Naive thymus-derived CD8-positive, alpha-beta T cell (primary cell): ENCODE measurements at regions not wholly inside any gene's neighbourhood (a gene's known extent, or its start where the extent isn't known, plus 50 kb on each side); places are given as distances from the start of the nearest gene placed in this dataset.

Source experiments
- ATAC-seq, 2 donors: fragments of 150-1000 bp; cut with Tn5 transposase in 1 of 2; sonication (Bioruptor Pico), chemical (Tn5 transposase) in 1 of 2; 1 replicate in 1 of 2; 2 replicates in 1 of 2; pipeline ENCODE4 v1.10.0; 2021; ENCODE audit warnings: mild to moderate bottlenecking in 2 of 2, moderate library complexity in 2 of 2
- POLR2A ChIA-PET: fragments of 350-600 bp; sonication (Branson Sonifier 250); formaldehyde crosslinking; loops from one replicate; lab custom pipeline; 2021; ENCODE audit warnings: antibody characterized with exemption; lab: Charles Lee
- DNase-seq, 10 donors: peaks; one replicate each; pipeline versions ENCODE4 v3.0.0 to v3.0.0-alpha.2; 2020 to 2022
- H3K27ac Mint-ChIP-seq, 10 donors: one replicate each; pipeline ENCODE4 v1.8.0; 2020 to 2022; ENCODE audit warnings: mild to moderate bottlenecking in 10 of 10, mixed read lengths in 10 of 10, moderate library complexity in 4 of 10, inconsistent platforms in 1 of 10
- H3K27me3 Mint-ChIP-seq, 5 donors: one replicate each; pipeline ENCODE4 v1.8.0; 2021 to 2022; ENCODE audit warnings: mixed read lengths in 5 of 5
- H3K36me3 Mint-ChIP-seq, 3 donors: one replicate each; pipeline ENCODE4 v1.8.0; 2020 to 2022; ENCODE audit warnings: mixed read lengths in 3 of 3, mild to moderate bottlenecking in 2 of 3, inconsistent platforms in 1 of 3
- H3K4me1 Mint-ChIP-seq, 4 donors: one replicate each; pipeline ENCODE4 v1.8.0; 2021 to 2022; ENCODE audit warnings: mixed read lengths in 4 of 4
- H3K4me3 Mint-ChIP-seq, 10 donors: one replicate each; pipeline ENCODE4 v1.8.0; 2020 to 2022; ENCODE audit warnings: mild to moderate bottlenecking in 10 of 10, mixed read lengths in 10 of 10, moderate library complexity in 6 of 10, inconsistent platforms in 1 of 10
- H3K9me3 Mint-ChIP-seq, 9 donors: one replicate each; pipeline ENCODE4 v1.8.0; 2020 to 2022; ENCODE audit warnings: mixed read lengths in 9 of 9, mild to moderate bottlenecking in 3 of 9, inconsistent platforms in 1 of 9, moderate library complexity in 1 of 9

DNA sequence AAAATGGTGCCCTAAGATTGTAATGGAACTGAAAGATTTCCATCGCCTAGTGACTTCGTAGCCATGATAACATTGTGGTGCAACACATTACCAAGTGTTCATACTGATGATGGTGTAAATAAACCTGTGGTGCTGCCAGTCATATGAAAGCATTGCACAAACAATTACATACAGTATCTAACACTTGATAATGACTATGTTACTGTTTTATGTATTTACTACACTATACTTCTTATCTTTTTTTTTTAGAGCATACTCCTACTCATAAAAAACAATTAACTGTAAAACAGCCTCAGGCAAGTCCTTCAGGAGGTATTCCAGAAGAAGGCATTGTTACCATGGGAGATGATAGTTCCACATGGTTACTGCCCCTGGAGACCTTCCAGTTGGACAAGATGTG is 152.7 kb upstream of the EDNRA start:
- POLR2A ChIA-PET, result no interaction called here
- no peak overlapping the region for H3K27ac Mint-ChIP-seq

DNA sequence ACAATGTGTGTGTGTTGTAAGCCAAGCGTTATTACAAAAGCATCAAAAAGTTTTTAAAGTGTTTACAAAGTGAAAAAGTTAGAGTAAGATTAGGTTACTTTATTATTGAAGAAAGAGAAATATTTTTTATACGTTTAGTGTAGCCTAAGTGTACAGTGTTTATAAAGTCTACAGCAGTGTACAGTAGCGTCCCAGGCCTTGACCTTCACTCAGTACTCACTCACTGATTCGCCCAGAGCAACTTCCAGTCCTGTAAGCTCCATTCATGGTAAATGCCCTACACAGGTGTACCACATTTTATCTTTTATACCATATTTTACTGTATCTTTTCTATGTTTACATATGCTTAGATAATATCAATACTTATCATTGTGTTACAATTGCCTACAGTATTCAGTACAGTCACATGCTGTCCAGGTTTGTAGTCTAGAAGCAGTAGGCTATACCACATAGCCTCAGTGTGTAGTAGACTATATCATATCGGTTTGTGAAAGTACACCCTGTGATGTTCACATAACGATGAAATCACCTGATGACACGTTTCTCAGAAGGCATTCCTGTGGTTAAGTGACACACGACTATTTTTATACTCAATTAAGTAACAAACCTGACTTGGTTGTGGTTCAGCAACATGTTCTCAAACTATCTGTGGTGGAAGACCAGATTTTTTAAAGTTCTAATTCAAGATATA is 152.0 kb upstream of the EDNRA start:
- no peak overlapping the region for H3K4me3 Mint-ChIP-seq
- peaks cover 0 to 7% (median 6%) of the 10 kb centered on the region in 5 donors for H3K27me3 Mint-ChIP-seq
- POLR2A ChIA-PET, result no interaction called here
- H3K27ac Mint-ChIP-seq, result no peak overlapping the region
- H3K9me3 Mint-ChIP-seq, result peaks cover 0 to 4% (median 0%) of the 10 kb centered on the region in 9 donors
- no peaks in the 10 kb centered on the region for H3K4me1 Mint-ChIP-seq
- DNase-seq, result no peak
- no peaks in the 10 kb centered on the region for H3K36me3 Mint-ChIP-seq
- ATAC-seq, result no peak

More for the DNA sequence above, 152.7 kb upstream of the EDNRA start:
- no peak for DNase-seq
- Mint-ChIP-seq H3K36me3 (no peaks in the 10 kb centered on the region), H3K4me3 (no peak overlapping the region), H3K9me3 (peaks cover 0 to 4% (median 0%) of the 10 kb centered on the region in 9 donors), H3K27me3 (peaks cover 0 to 8% (median 6%) of the 10 kb centered on the region in 5 donors), H3K4me1 (no peaks in the 10 kb centered on the region)
- ATAC-seq, result no peak

GRCh38 chr4:147332091-147332490 is 148.8 kb upstream of the EDNRA start:
- H3K4me3 Mint-ChIP-seq, result no peak overlapping the region
- POLR2A ChIA-PET, result no interaction called here
- ATAC-seq (no peak), DNase-seq (no peak)
- no peak overlapping the region for H3K27ac Mint-ChIP-seq
- H3K36me3 Mint-ChIP-seq, result no peaks in the 10 kb centered on the region
- H3K4me1 Mint-ChIP-seq, result no peaks in the 10 kb centered on the region
- H3K27me3 Mint-ChIP-seq, result peaks cover 0 to 1% (median 0%) of the 10 kb centered on the region in 5 donors
- peaks cover 0 to 4% (median 0%) of the 10 kb centered on the region in 9 donors for H3K9me3 Mint-ChIP-seq

DNA sequence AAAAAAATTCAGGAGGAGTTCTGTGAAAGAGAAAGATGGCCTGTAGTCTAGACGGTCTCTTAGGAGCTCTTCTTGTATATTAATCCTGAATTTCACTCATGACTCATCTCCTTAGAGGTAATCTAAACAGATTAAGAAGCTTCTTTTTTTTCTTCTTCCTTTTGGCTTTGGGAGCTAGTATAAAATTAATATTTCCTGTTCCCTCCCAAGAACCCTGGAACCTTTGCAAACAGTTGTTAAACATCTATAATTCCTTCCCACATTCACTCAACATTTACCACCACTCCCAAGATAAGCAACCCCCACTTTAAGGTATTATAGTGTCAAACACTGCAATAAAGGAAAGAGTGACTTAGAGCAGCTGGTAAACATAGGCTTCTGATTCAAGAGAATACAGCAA is 146.4 kb upstream of the EDNRA start:
- ATAC-seq (no peak), DNase-seq (no peak)
- H3K9me3 Mint-ChIP-seq, result peaks cover 0 to 6% (median 0%) of the 10 kb centered on the region in 9 donors
- H3K27me3 Mint-ChIP-seq, result peaks cover 0 to 12% (median 6%) of the 10 kb centered on the region in 5 donors
- no peaks in the 10 kb centered on the region for H3K36me3 Mint-ChIP-seq
- no peak overlapping the region for H3K27ac Mint-ChIP-seq
- H3K4me1 Mint-ChIP-seq, result no peaks in the 10 kb centered on the region
- no peak overlapping the region for H3K4me3 Mint-ChIP-seq
- POLR2A ChIA-PET, result no interaction called here

DNA sequence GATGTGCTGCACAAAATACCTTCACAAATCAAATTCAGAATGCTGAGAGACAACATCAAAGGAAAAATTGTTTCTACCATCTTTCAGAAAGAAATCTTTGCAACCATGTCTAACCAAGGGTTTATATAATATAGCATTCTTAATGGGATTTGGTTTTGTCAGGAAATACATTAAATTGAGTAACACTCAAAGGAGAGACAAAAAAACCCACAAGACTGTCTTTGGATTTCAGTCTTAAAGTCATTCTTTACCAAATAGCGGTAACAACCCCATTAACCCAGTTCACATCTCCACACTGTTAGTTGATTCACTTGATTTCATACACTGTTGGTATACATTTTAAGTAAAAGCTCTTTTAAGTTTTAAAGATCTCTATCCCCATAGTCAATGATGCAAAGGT is 145.7 kb upstream of the EDNRA start:
- POLR2A ChIA-PET, result no interaction called here
- Mint-ChIP-seq H3K27ac (no peak overlapping the region), H3K27me3 (peaks cover 0 to 12% (median 6%) of the 10 kb centered on the region in 5 donors), H3K9me3 (peaks cover 0 to 6% (median 0%) of the 10 kb centered on the region in 9 donors), H3K4me3 (no peak overlapping the region), H3K36me3 (no peaks in the 10 kb centered on the region), H3K4me1 (no peaks in the 10 kb centered on the region)
- ATAC-seq (no peak), DNase-seq (no peak)

DNA sequence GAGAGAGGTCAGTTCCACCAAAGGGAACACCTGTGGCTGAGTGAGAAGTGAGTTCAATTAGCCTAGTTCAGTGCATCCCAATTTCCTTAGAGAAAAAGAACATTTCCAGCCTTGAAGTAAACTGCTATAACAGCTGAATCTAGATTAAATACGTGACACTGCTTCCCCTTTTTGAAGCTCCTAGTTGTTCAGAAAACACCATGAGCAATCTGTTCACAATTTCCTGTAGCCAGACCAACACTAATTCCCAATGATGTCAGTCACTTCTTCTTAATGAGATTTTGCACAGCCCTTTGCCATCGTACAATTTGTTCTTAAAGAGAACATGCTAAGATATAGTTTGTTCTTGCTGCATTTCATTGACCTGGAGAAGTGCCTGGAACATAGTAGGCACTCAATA is 144.6 kb upstream of the EDNRA start:
- Mint-ChIP-seq H3K27ac (no peak overlapping the region), H3K27me3 (peaks cover 0 to 12% (median 6%) of the 10 kb centered on the region in 5 donors), H3K4me3 (no peak overlapping the region), H3K4me1 (no peaks in the 10 kb centered on the region), H3K9me3 (peaks cover 0 to 7% (median 0%) of the 10 kb centered on the region in 9 donors), H3K36me3 (no peaks in the 10 kb centered on the region)
- POLR2A ChIA-PET, result no interaction called here
- DNase-seq (no peak), ATAC-seq (no peak)

DNA sequence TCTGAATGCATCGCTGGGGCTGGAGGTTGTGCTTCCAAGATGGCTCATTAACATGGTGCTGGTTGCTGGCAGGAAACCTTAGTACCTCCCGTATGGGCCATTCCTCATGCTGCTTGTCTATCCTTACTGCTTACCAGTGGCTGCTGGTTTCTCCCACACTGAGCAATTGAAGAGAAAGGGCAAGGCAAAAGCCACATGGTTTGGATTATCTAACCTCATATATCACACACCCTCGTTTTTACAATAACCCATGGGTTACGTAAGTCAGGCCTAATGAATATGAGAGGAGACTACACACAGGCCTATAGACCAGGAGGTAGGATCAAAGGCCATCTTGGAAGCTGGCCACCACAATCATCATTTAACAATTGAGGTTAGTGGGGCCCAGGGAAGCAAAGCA is 141.8 kb upstream of the EDNRA start:
- POLR2A ChIA-PET, result no interaction called here
- peaks cover 0 to 12% (median 6%) of the 10 kb centered on the region in 5 donors for H3K27me3 Mint-ChIP-seq
- H3K4me1 Mint-ChIP-seq, result no peaks in the 10 kb centered on the region
- DNase-seq (no peak), ATAC-seq (no peak)
- no peak overlapping the region for H3K27ac Mint-ChIP-seq
- no peak overlapping the region for H3K4me3 Mint-ChIP-seq
- no peaks in the 10 kb centered on the region for H3K36me3 Mint-ChIP-seq
- H3K9me3 Mint-ChIP-seq, result peaks cover 0 to 8% (median 0%) of the 10 kb centered on the region in 9 donors

DNA sequence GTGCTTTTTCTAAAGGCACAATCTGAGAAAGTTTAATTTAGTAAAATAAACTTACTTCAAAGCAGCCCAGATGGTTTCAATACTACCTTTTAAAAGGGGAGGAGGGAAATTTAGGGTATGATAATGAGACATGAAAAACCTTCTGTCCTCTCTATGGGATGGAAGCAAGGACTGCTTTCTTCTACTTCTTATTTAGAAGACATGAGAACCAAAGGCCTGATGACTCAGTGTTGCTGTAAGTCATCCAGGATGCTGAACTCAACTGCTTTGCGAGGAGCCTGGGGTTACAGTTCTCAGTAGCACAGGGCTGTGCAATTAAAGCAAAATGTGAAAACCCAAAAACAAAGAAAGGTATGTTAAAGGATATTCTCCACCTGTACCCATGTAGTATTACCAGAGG is 140.8 kb upstream of the EDNRA start:
- peaks cover 0 to 8% (median 0%) of the 10 kb centered on the region in 9 donors for H3K9me3 Mint-ChIP-seq
- H3K36me3 Mint-ChIP-seq, result no peaks in the 10 kb centered on the region
- no peak overlapping the region for H3K27ac Mint-ChIP-seq
- DNase-seq, result no peak
- peaks cover 0 to 12% (median 6%) of the 10 kb centered on the region in 5 donors for H3K27me3 Mint-ChIP-seq
- POLR2A ChIA-PET, result no interaction called here
- no peak overlapping the region for H3K4me3 Mint-ChIP-seq
- no peak for ATAC-seq
- no peaks in the 10 kb centered on the region for H3K4me1 Mint-ChIP-seq

GRCh38 chr4:147340591-147341120 is 140.2 kb upstream of the EDNRA start:
- Mint-ChIP-seq H3K36me3 (no peaks in the 10 kb centered on the region), H3K4me1 (no peaks in the 10 kb centered on the region), H3K27me3 (peaks cover 0 to 12% (median 6%) of the 10 kb centered on the region in 5 donors), H3K27ac (no peak overlapping the region), H3K4me3 (no peak overlapping the region), H3K9me3 (peaks cover 0 to 8% (median 0%) of the 10 kb centered on the region in 9 donors)
- ATAC-seq (no peak), DNase-seq (no peak)
- POLR2A ChIA-PET, result no interaction called here

- Mint-ChIP-seq H3K36me3 (no peaks in the 10 kb centered on the region), H3K27ac (no peak overlapping the region), H3K4me1 (no peaks in the 10 kb centered on the region)
Measured at GRCh38 chr4:147343692-147344091, 137.2 kb upstream of the EDNRA start.

DNA sequence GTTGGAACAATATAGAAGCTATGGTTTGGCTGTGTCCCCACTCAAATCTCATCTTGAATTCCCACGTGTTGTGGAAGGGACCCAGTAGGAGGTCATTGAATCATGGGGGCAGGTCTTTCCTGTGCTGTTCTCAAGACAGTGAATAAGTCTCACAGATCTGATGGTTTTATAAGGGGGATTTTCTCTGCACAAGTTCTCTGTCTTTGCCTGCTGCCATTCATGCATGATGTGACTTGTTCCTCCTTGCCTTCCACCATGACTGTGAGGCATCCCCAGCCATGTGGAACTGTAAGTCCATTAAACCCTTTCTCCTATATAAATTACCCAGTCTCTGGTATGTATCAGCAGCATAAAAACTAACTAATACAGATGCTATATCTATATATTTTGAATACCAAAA is 135.2 kb upstream of the EDNRA start:
- DNase-seq, result no peak
- POLR2A ChIA-PET, result no interaction called here
- ATAC-seq, result no peak
- Mint-ChIP-seq H3K27me3 (peaks cover 0 to 4% (median 0%) of the 10 kb centered on the region in 5 donors), H3K4me1 (no peaks in the 10 kb centered on the region), H3K9me3 (peaks cover 0 to 10% (median 2%) of the 10 kb centered on the region in 9 donors), H3K27ac (no peak overlapping the region), H3K36me3 (no peaks in the 10 kb centered on the region), H3K4me3 (no peak overlapping the region)

More at GRCh38 chr4:147343692-147344091, 137.2 kb upstream of the EDNRA start:
- Mint-ChIP-seq H3K4me3 (no peak overlapping the region), H3K9me3 (peaks cover 0 to 8% (median 0%) of the 10 kb centered on the region in 9 donors), H3K27me3 (no peaks in the 10 kb centered on the region)
- DNase-seq (no peak), ATAC-seq (no peak)
- POLR2A ChIA-PET, result no interaction called here

- Mint-ChIP-seq H3K4me1 (no peaks in the 10 kb centered on the region), H3K27me3 (peaks cover 0 to 4% (median 0%) of the 10 kb centered on the region in 5 donors), H3K27ac (no peak overlapping the region), H3K36me3 (no peaks in the 10 kb centered on the region), H3K4me3 (no peak overlapping the region), H3K9me3 (peaks cover 0 to 10% (median 1%) of the 10 kb centered on the region in 9 donors)
- no peak for ATAC-seq
- no peak for DNase-seq
- POLR2A ChIA-PET, result no interaction called here
Measured at GRCh38 chr4:147347217-147347616, 133.7 kb upstream of the EDNRA start.

DNA sequence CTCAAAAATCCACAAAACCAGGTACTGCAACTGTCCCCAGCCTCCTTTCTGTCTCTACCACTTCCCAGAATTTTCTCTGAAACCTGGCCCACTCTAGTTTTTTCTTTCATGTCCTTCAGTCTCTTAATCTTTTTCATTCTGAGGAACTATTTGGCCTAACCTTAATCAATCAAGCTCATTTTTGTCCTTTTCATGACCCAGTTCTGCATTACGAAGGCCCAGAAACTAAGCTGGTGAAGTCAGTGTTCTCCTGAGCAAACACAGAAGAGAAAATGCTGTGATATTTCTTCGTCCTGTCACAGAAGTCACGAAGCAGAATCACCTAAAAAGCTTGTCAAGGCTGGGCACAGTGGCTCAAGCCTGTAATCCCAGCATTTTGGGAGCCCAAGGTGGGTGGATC is 131.7 kb upstream of the EDNRA start:
- Mint-ChIP-seq H3K27me3 (peaks cover 0 to 4% (median 0%) of the 10 kb centered on the region in 5 donors), H3K4me3 (no peak overlapping the region), H3K27ac (no peak overlapping the region), H3K4me1 (no peaks in the 10 kb centered on the region), H3K9me3 (peaks cover 0 to 10% (median 0%) of the 10 kb centered on the region in 9 donors), H3K36me3 (no peaks in the 10 kb centered on the region)
- no peak for DNase-seq
- POLR2A ChIA-PET, result no interaction called here
- ATAC-seq, result no peak
